ENCODE measurements at regions not wholly inside any gene's neighbourhood (a gene's known extent, or its start where the extent isn't known, plus 50 kb on each side); places are given as distances from the start of the nearest gene placed in this dataset.

GRCh38 chr17:53950207-53950857, 127.6 kb downstream of the KIF2B start:
- no peak for TF ChIP-seq POLR2AphosphoS5 (IDR thresholded peaks at IDR 0.05)
- TF ChIP-seq, protein P1, sequence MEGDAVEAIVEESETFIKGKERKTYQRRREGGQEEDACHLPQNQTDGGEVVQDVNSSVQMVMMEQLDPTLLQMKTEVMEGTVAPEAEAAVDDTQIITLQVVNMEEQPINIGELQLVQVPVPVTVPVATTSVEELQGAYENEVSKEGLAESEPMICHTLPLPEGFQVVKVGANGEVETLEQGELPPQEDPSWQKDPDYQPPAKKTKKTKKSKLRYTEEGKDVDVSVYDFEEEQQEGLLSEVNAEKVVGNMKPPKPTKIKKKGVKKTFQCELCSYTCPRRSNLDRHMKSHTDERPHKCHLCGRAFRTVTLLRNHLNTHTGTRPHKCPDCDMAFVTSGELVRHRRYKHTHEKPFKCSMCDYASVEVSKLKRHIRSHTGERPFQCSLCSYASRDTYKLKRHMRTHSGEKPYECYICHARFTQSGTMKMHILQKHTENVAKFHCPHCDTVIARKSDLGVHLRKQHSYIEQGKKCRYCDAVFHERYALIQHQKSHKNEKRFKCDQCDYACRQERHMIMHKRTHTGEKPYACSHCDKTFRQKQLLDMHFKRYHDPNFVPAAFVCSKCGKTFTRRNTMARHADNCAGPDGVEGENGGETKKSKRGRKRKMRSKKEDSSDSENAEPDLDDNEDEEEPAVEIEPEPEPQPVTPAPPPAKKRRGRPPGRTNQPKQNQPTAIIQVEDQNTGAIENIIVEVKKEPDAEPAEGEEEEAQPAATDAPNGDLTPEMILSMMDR (IDR thresholded peaks at IDR 0.05), result no peak

Measured in prostate gland (tissue), 2 donors.